Suprapubic skin (tissue), 4 donors: ENCODE measurements at regions not wholly inside any gene's neighbourhood (a gene's known extent, or its start where the extent isn't known, plus 50 kb on each side); places are given as distances from the start of the nearest gene placed in this dataset.

Experiments used
- DNase-seq, 2 donors: peaks; one replicate each; pipeline ENCODE4 v3.0.0-alpha.2; 2019; ENCODE audit warnings: low spot score in 2 of 2
- H3K27ac ChIP-seq: fragments of 200-600 bp; sonication (generic); one replicate; pipeline ENCODE4 v1.5.1; 2019
- H3K27me3 ChIP-seq: fragments of 200-600 bp; sonication (generic); one replicate; pipeline ENCODE4 v1.5.1; 2019
- H3K36me3 ChIP-seq: fragments of 200-600 bp; sonication (generic); one replicate; pipeline ENCODE4 v1.5.1; 2019
- H3K4me1 ChIP-seq: fragments of 200-600 bp; sonication (generic); one replicate; pipeline ENCODE4 v1.5.1; 2019
- H3K4me3 ChIP-seq: fragments of 200-600 bp; sonication (generic); one replicate; pipeline ENCODE4 v1.5.1; 2019; ENCODE audit warnings: mild to moderate bottlenecking
- H3K9me3 ChIP-seq: fragments of 200-600 bp; sonication (generic); one replicate; pipeline ENCODE4 v1.5.1; 2019
- CTCF ChIP-seq, 2 donors: fragments of 200-600 bp in 1 of 2; fragments of 450-650 bp in 1 of 2; sonication (generic) in 1 of 2; IDR thresholded peaks; one replicate each; pipeline ENCODE4 v1.5.1; 2016 to 2019; ENCODE audit warnings: antibody characterized with exemption in 2 of 2, mild to moderate bottlenecking in 1 of 2, moderate library complexity in 1 of 2
- EP300 ChIP-seq: sonication (generic); formaldehyde crosslinking; IDR thresholded peaks from one replicate; pipeline ENCODE4 v1.6.1; 2017; ENCODE audit warnings: antibody characterized with exemption
- POLR2A ChIP-seq, 2 donors: fragments of 450-650 bp; IDR thresholded peaks; one replicate each; pipeline ENCODE4 v1.6.1; 2017; ENCODE audit warnings: antibody characterized with exemption in 2 of 2, mild to moderate bottlenecking in 2 of 2, moderate library complexity in 2 of 2
- POLR2AphosphoS5 ChIP-seq, 3 donors: sonication (generic); formaldehyde crosslinking; IDR thresholded peaks; one replicate each; pipeline ENCODE4 v1.6.1; 2017; ENCODE audit warnings: antibody characterized with exemption in 3 of 3
- WGBS: methylation state at CpG from one replicate; pipeline ENCODE4 v1.1.5; 2018; 5-methylcytosine and 5-hydroxymethylcytosine counted together

- Histone ChIP-seq H3K27ac (no peak overlapping the region), H3K4me3 (no peak overlapping the region), H3K27me3 (no peaks in the 10 kb centered on the region), H3K36me3 (no peaks in the 10 kb centered on the region), H3K9me3 (no peaks in the 10 kb centered on the region), H3K4me1 (peaks cover 16% of the 10 kb centered on the region)
- TF ChIP-seq POLR2AphosphoS5 (IDR thresholded peaks at IDR 0.05) (no peak), POLR2A (IDR thresholded peaks at IDR 0.05) (no peak), EP300 (no peak), CTCF (IDR thresholded peaks at IDR 0.05) (no peak)
- WGBS = 97% methylated on average over 4 of the region's 4 CpGs
- peak; percentile 37 to 64 for DNase-seq
These were observed 66.5 kb upstream of the INPP5A start for GRCh38 chr10:132471125-132471451.

GRCh38 chr10:132471484-132471883 lies 66.1 kb upstream of the INPP5A start:
- H3K4me1 ChIP-seq = peaks cover 16% of the 10 kb centered on the region
- TF ChIP-seq POLR2AphosphoS5 (IDR thresholded peaks at IDR 0.05) (no peak), CTCF (IDR thresholded peaks at IDR 0.05) (no peak), POLR2A (IDR thresholded peaks at IDR 0.05) (no peak), EP300 (no peak)
- peak in 1 of 2 donors; percentile 29 for DNase-seq
- no peaks in the 10 kb centered on the region for H3K9me3 ChIP-seq
- 92% methylated on average over 9 of the region's 9 CpGs for WGBS
- no peak overlapping the region for H3K27ac ChIP-seq
- no peaks in the 10 kb centered on the region for H3K36me3 ChIP-seq
- H3K4me3 ChIP-seq = no peak overlapping the region
- no peaks in the 10 kb centered on the region for H3K27me3 ChIP-seq

GRCh38 chr10:132475086-132475485 lies 62.5 kb upstream of the INPP5A start:
- WGBS = 52% methylated on average over 1 of the region's 1 CpG
- H3K4me1 ChIP-seq = peaks cover 15% of the 10 kb centered on the region
- DNase-seq = no peak
- TF ChIP-seq POLR2AphosphoS5 (IDR thresholded peaks at IDR 0.05) = no peak
- no peaks in the 10 kb centered on the region for H3K36me3 ChIP-seq
- H3K4me3 ChIP-seq = no peak overlapping the region
- H3K9me3 ChIP-seq = no peaks in the 10 kb centered on the region
- H3K27me3 ChIP-seq = no peaks in the 10 kb centered on the region
- H3K27ac ChIP-seq = no peak overlapping the region

- Histone ChIP-seq H3K4me1 (peaks cover 17% of the 10 kb centered on the region), H3K9me3 (no peaks in the 10 kb centered on the region), H3K36me3 (no peaks in the 10 kb centered on the region), H3K4me3 (no peak overlapping the region), H3K27ac (no peak overlapping the region), H3K27me3 (no peaks in the 10 kb centered on the region)
- TF ChIP-seq CTCF (IDR thresholded peaks at IDR 0.05) = no peak
- TF ChIP-seq POLR2A (IDR thresholded peaks at IDR 0.05) = no peak
- TF ChIP-seq EP300 = no peak
- TF ChIP-seq POLR2AphosphoS5 (IDR thresholded peaks at IDR 0.05) = no peak
- 93% methylated on average over 7 of the region's 16 CpGs for WGBS
- DNase-seq = peak; percentile 50 to 69
These were observed 61.2 kb upstream of the INPP5A start for GRCh38 chr10:132476146-132477065.

- peaks cover 23% of the 10 kb centered on the region for H3K4me1 ChIP-seq
- H3K27ac ChIP-seq = no peak overlapping the region
- no peak for DNase-seq
- H3K4me3 ChIP-seq = no peak overlapping the region
- TF ChIP-seq POLR2AphosphoS5 (IDR thresholded peaks at IDR 0.05) (no peak), EP300 (no peak), POLR2A (IDR thresholded peaks at IDR 0.05) (no peak), CTCF (IDR thresholded peaks at IDR 0.05) (no peak)
- no peaks in the 10 kb centered on the region for H3K9me3 ChIP-seq
- H3K27me3 ChIP-seq = no peaks in the 10 kb centered on the region
- H3K36me3 ChIP-seq = no peaks in the 10 kb centered on the region
- 90% methylated on average over 8 of the region's 8 CpGs for WGBS
These were observed 60.6 kb upstream of the INPP5A start for GRCh38 chr10:132477066-132477397.
